ENCODE measurements at regions not wholly inside any gene's neighbourhood (a gene's known extent, or its start where the extent isn't known, plus 50 kb on each side); places are given as distances from the start of the nearest gene placed in this dataset.

DNA sequence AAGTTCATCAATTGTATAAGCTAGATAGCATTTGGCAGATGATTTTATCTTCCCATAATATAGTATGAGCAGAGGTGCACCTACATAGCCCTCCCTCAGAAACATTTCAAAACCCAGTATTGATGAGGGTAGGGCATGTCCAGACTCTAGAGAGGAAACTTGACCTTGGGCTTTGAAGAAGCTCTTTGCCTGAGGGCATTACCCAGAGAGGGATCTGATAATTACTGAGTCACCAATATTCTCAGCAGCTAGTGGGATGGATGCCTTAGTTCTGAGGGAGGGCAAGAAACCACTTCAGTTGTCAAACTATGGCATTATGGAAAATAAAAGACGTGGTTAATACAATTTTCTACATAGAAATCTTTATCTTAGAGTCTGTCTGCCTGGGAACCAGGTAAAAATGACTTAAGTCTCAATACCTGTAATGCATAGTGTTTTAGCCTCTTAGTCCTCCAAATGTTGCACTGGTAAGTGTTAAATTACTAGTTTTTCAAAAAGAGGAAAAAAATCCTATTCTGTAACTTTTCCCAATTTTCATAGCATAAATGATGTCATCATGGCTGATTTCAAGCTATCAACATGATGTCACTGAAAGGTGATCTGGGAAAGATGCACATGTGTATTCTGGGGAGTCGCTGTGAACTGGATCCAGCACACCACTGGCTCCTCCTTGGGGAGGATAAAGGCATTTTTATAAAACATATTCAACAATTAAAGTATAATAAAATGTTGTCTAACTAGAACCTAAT is 809.0 kb downstream of the KCTD16 start:
- no peak for TF ChIP-seq CEBPB (IDR thresholded peaks at IDR 0.05; ENCODE audit: low read depth, low read length)
- no peak for TF ChIP-seq NFE2L2 (IDR thresholded peaks at IDR 0.05; ENCODE audit: low read depth, low read length)
- TF ChIP-seq, protein P1, sequence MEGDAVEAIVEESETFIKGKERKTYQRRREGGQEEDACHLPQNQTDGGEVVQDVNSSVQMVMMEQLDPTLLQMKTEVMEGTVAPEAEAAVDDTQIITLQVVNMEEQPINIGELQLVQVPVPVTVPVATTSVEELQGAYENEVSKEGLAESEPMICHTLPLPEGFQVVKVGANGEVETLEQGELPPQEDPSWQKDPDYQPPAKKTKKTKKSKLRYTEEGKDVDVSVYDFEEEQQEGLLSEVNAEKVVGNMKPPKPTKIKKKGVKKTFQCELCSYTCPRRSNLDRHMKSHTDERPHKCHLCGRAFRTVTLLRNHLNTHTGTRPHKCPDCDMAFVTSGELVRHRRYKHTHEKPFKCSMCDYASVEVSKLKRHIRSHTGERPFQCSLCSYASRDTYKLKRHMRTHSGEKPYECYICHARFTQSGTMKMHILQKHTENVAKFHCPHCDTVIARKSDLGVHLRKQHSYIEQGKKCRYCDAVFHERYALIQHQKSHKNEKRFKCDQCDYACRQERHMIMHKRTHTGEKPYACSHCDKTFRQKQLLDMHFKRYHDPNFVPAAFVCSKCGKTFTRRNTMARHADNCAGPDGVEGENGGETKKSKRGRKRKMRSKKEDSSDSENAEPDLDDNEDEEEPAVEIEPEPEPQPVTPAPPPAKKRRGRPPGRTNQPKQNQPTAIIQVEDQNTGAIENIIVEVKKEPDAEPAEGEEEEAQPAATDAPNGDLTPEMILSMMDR (conservative IDR thresholded peaks at IDR 0.05; ENCODE audit: low read depth, low read length), result no peak
- TF ChIP-seq USF2 (IDR thresholded peaks at IDR 0.05; ENCODE audit: low read depth, low read length), result no peak
- TF ChIP-seq ELK1 (IDR thresholded peaks at IDR 0.05; ENCODE audit: borderline replicate concordance, low read depth, low read length), result no peak

Measured in IMR-90 (cell line).